ENCODE measurements at regions not wholly inside any gene's neighbourhood (a gene's known extent, or its start where the extent isn't known, plus 50 kb on each side); places are given as distances from the start of the nearest gene placed in this dataset.
"Not testable (repeated sequence)": the region's sequence is repeated elsewhere in the genome, so short reads cannot be mapped to it uniquely, and the experiment has no call there.

DNA sequence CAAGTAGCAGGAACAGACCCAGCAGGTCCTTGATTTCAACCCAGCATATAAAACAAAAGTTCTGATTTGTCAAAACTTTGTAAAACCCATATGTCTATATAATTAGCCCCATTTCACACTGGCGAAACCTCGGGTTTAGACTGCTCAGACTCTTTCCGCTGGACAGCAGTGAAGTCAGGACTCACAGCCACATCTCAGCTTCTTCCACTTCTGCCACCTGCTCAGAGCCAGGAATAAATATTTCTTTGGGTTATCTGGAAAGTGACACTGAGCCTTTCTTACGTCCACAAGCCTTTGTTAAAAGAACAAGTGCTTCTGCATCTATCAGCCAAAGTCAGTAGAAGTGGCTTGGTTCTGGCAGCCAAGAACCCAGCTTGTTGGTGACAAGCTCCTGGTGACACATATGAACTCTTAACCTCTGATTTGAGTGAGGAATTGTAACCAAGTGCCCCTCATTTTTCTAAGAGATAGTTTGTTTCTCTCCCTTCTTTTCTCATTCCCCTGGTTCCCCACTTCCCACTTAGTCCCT is 118.1 kb upstream of the CHD2 start:
- TF ChIP-seq, protein P1, sequence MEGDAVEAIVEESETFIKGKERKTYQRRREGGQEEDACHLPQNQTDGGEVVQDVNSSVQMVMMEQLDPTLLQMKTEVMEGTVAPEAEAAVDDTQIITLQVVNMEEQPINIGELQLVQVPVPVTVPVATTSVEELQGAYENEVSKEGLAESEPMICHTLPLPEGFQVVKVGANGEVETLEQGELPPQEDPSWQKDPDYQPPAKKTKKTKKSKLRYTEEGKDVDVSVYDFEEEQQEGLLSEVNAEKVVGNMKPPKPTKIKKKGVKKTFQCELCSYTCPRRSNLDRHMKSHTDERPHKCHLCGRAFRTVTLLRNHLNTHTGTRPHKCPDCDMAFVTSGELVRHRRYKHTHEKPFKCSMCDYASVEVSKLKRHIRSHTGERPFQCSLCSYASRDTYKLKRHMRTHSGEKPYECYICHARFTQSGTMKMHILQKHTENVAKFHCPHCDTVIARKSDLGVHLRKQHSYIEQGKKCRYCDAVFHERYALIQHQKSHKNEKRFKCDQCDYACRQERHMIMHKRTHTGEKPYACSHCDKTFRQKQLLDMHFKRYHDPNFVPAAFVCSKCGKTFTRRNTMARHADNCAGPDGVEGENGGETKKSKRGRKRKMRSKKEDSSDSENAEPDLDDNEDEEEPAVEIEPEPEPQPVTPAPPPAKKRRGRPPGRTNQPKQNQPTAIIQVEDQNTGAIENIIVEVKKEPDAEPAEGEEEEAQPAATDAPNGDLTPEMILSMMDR (conservative IDR thresholded peaks at IDR 0.05) = no peak
- no peak for TF ChIP-seq ZFX (IDR thresholded peaks at IDR 0.05)
- H3K27ac ChIP-seq = no peak overlapping the region

DNA sequence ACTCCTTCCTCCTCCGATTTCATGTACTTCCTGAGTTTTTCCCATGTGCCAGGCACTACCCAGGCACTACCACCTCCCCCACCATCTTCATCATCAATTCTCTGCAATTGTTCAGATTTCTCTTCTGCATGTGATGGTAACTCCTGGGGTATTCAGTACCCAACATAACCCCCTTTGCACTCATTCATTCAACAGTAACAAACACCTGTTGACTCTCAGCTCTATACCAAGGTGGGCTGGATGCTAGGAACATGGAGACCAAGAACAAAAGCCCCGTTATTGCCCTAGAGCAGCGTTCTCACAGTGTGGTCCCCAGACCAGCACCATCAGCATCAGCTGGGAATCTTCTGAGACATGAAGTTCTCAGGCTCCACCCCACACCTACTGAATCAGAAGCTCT is 113.0 kb upstream of the CHD2 start:
- no peak overlapping the region for H3K27ac ChIP-seq
- no peak for TF ChIP-seq ZFX (IDR thresholded peaks at IDR 0.05)
- TF ChIP-seq, protein P1 (conservative IDR thresholded peaks at IDR 0.05) = no peak

DNA sequence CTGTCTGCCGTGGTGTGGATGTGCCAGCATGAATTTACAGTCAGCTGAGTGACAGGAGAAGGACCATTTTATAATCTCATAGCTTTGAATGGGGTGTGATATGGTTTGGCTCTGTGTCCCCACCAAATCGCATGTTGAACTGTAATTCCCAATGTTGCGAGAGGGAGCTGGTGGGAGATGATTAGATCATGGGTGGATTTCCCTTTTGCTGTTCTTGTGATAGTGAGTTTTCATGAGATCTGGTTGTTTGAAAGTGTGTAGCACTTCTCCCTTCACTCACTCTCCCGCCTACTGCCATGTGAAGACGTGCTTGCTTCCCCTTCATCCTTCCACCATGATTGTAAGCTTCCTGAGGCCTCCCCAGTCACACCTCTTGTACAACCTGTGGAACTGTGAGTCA is 111.9 kb upstream of the CHD2 start:
- TF ChIP-seq, protein P1 (conservative IDR thresholded peaks at IDR 0.05) = no peak
- TF ChIP-seq ZFX (IDR thresholded peaks at IDR 0.05) = no peak
- H3K27ac ChIP-seq = no peak overlapping the region

DNA sequence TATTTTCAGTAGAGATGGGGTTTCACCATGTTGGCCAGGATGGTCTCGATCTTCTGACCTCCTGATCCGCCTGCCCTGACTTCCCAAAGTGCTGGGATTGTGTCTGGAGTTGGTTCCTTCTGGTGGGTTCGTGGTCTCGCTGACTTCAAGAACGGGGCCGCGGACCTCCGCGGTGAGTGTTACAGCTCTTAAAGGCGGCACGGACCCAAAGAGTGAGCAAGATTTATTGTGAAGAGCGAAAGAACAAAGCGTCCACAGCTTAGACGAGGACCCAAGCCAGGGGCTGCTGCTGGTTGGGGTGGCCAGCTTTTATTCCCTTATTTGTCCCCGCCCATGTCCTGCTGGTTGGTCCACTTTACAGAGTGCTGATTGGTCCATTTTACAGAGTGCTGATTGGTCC is 111.3 kb upstream of the CHD2 start:
- H3K27ac ChIP-seq = not testable (repeated sequence)

DNA sequence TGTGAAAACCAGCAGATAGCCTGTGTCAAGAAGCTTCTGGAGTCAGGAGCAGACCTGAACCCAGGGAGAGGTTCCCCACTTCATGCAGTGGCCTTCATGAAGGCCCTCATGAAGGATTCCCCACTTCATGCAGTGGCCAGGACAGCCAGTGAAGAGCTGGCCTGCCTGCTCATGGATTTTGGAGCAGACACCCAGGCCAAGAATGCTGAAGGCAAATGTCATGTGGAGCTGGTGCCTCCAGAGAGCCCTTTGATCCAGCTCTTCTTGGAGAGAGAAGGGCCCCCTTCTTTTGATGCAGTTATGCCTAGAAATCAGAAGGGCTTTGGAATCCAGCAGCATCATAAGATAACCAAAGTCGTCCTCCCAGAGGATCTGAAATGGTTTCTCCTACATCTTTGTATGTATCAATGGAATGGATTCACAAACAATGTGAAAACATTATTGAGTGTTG is 103.9 kb upstream of the CHD2 start:
- no peak overlapping the region for H3K27ac ChIP-seq
- TF ChIP-seq, protein P1 (conservative IDR thresholded peaks at IDR 0.05) = no peak
- TF ChIP-seq ZFX (IDR thresholded peaks at IDR 0.05) = no peak

DNA sequence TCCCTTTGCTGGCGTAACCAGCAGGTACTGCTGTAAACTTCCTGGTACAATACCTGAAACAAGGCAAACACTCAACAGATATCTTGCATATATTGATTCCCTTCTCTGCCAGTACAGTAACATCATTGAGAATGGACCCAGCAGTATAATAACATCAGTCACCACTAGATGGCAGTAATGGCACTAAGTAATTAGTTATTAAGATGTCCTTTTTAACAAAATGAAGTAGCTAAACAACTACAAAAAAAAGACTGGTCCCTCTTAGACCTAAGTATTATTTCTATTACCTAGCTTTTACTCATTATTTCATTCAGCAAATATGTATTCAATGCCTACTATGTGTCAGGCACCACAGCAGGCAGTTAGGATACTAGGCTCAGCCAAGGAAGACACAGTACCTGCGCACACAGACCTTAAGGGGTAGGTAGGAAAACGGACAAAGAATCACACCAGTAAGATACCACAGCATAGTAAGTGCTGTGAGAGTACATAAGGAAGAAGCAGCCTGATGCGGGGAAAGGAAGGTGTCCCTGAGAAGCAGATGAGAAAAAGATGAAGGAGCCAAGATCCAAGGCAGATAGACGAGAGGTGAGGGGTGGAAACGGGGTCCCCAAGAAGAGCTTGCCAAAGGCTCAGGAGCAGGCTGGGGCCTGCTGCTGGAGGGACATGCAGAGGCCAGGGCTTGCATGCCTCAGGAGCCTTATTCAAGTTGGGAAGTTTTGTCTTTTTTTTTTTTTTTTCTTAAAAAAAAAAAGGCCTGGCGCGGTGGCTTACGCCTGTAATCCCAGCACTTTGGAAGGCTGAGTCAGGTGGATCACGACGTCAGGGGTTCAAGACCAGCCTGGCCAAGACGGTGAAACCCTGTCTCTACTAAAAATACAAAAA is 102.7 kb upstream of the CHD2 start:
- TF ChIP-seq ZFX (IDR thresholded peaks at IDR 0.05) = no peak
- TF ChIP-seq, protein P1 (conservative IDR thresholded peaks at IDR 0.05) = peak; percentile 87
- no peak overlapping the region; the same call in 1 of the 2 replicates for H3K27ac ChIP-seq

DNA sequence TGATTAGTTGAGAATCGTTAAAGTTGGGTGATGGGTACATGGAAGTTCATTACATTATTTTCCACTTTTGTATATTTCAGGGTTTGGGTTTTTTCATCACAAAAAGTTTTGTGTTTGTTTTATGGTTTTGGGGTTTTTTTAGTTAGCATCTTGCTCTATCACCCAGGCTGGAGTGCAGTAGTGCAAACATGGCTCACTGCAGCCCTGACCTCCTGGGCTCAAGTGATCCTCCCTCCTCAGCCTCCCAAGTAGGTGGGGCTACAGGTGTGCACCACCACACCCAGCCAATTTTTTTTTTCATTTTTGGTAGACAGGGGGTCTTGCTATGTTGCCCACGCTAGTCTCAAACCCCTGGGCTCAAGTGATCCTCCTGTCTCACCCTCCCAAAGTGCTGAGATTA is 100.1 kb upstream of the CHD2 start:
- no peak overlapping the region for H3K27ac ChIP-seq
- TF ChIP-seq ZFX (IDR thresholded peaks at IDR 0.05) = no peak
- TF ChIP-seq, protein P1 (conservative IDR thresholded peaks at IDR 0.05) = no peak

DNA sequence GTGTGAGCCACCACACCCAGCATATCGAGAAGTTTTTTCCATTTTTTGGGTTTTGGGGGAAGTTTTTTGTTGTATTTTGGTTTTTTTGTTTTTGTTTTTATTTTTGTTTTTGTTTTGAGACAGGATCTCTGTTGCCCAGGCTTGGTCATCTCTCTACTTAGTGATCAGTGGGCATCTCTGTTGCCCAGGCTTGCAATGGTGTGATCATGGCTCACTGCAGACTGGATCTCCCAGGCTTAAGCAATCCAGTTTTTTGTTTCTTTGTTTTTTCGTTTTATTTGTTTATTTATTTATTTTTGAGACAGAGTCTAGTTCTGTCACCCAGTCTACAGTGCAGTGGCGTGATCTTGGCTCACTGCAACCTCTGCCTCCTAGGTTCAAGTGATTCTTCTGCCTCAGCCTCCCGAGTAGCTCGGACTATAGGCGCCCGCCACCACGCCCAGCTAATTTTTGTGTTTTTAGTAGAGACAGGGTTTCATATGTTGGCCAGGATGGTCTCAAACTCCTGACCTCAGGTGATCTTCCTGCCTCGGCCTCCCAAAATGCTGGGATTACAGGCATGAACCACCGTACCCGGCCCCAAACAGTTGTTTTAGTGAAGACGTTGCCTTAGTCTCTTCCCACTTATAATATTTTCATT is 99.6 kb upstream of the CHD2 start:
- not testable (repeated sequence) for H3K27ac ChIP-seq

DNA sequence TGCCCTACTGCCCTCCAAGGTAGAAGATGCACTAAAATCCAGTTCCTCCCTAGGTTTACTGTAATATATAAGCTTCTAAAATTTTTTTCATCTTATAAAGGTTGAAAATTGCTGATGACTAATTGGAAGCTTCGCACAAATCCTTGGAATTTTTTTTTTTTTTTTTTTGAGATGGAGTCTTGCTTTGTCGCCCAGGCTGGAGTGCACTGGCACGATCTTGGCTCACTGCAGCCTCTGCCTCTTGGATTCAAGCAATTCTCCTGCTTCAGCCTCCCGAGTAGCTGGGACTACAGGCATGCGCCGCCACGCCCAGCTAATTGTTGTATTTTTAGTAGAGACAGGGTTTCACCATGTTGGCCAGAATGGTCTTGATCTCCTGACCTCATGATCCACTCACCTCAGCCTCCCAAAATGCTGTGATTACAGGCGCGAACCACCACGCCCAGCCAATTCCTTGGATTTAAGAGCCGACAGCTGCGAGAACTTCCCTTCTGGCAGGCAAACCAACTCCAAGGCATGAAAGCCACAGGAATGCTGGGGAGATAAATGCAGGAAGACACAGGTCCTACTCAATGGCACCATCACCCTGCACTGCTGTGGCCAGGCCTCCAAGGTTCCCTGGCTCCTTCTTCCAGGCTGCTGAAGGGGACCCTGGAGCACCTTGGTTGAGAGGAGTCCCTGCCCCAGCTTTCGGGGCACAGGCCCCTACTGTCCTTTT is 98.9 kb upstream of the CHD2 start:
- H3K27ac ChIP-seq = not testable (repeated sequence)

Data from C4-2B (cell line).